HG02798 (cell line): ENCODE measurements at regions not wholly inside any gene's neighbourhood (a gene's known extent, or its start where the extent isn't known, plus 50 kb on each side); places are given as distances from the start of the nearest gene placed in this dataset.
"Not testable (repeated sequence)": the region's sequence is repeated elsewhere in the genome, so short reads cannot be mapped to it uniquely, and the experiment has no call there.

Experiments
- ATAC-seq: cut with Tn5 transposase; IDR thresholded peaks from one replicate; pipeline ENCODE4 v1.9.1; 2021; ENCODE audit warnings: mild to moderate bottlenecking; ENCODE audit not compliant: unreplicated experiment, poor library complexity

- ATAC-seq: no peak
These were observed 240.7 kb downstream of the FOXD2 start for GRCh38 chr1:47678464-47678980.

- no peak for ATAC-seq
These were observed 241.5 kb downstream of the FOXD2 start for GRCh38 chr1:47679301-47679791.

- no peak for ATAC-seq
These were observed 242.0 kb downstream of the FOXD2 start for GRCh38 chr1:47679826-47680225.

GRCh38 chr1:47680815-47681475 lies 243.1 kb downstream of the FOXD2 start:
- ATAC-seq: no peak

- ATAC-seq: no peak
These were observed 243.9 kb downstream of the FOXD2 start for GRCh38 chr1:47681735-47682134.

- no peak for ATAC-seq
These were observed 244.4 kb downstream of the FOXD2 start for GRCh38 chr1:47682198-47682597.

GRCh38 chr1:47682786-47683350 lies 245.0 kb downstream of the FOXD2 start:
- no peak for ATAC-seq

- ATAC-seq: no peak
These were observed 245.6 kb downstream of the FOXD2 start for GRCh38 chr1:47683401-47683800.

GRCh38 chr1:47684518-47684917 lies 246.7 kb downstream of the FOXD2 start:
- ATAC-seq: no peak

- ATAC-seq: no peak
These were observed 247.3 kb downstream of the FOXD2 start for GRCh38 chr1:47684964-47685762.

- no peak for ATAC-seq
These were observed 247.9 kb downstream of the FOXD2 start for GRCh38 chr1:47685763-47686066.

GRCh38 chr1:47686731-47687630 lies 249.1 kb downstream of the FOXD2 start:
- no peak for ATAC-seq

- no peak for ATAC-seq
These were observed 250.0 kb downstream of the FOXD2 start for GRCh38 chr1:47687631-47688460.

- ATAC-seq: no peak
These were observed 250.8 kb downstream of the FOXD2 start for GRCh38 chr1:47688461-47689296.

- no peak for ATAC-seq
These were observed 252.1 kb downstream of the FOXD2 start for GRCh38 chr1:47689894-47690293.

- ATAC-seq: no peak
These were observed 252.8 kb downstream of the FOXD2 start for GRCh38 chr1:47690341-47691250.

GRCh38 chr1:47691293-47691692 lies 253.4 kb downstream of the FOXD2 start:
- not testable (repeated sequence) for ATAC-seq

GRCh38 chr1:47692196-47692595 lies 254.4 kb downstream of the FOXD2 start:
- ATAC-seq: no peak
